ENCODE measurements at regions not wholly inside any gene's neighbourhood (a gene's known extent, or its start where the extent isn't known, plus 50 kb on each side); places are given as distances from the start of the nearest gene placed in this dataset.
A peak's percentile ranks its signal among the peaks of the same experiment; 100 is the strongest.

DNA sequence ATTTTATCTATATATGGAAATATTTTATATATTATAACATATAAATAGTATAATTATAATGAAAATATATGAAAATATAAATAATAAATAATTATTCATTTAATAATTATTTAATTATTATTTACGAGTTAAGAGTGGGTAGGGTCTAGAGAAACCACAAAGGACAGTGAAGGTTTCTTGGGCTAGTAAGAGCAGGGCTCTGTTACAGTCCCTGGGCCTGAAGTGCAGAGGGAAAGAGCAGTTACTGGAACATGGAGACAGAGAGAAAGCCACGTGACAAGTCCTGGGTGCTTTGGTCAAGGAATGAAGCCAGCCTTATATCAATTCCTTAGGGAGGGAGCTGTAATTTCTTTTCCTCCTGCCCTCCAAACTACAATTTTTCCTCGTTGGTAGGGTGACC is 117.2 kb upstream of the OLIG2 start:
- no TSS peak for BruUV-seq (replicated peaks)
- Histone ChIP-seq H2BK5ac (ENCODE audit: low read depth, low read length, poor library complexity, severe bottlenecking) (no peak overlapping the region), H3K4ac (ENCODE audit: low read depth, low read length) (no peak overlapping the region), H2BK120ac (ENCODE audit: low read depth, low read length) (no peak overlapping the region), H3K23ac (ENCODE audit: low read depth, low read length) (no peak overlapping the region), H3K4me3 (ENCODE audit: insufficient read depth, low read depth, low read length) (no peak overlapping the region), H3K36me3 (ENCODE audit: control insufficient read depth, insufficient read depth, low read length) (no peaks in the 10 kb centered on the region), H2BK20ac (ENCODE audit: low read depth, low read length) (no peak overlapping the region), H3K56ac (ENCODE audit: extremely low read depth, insufficient read depth, low read length) (no peak overlapping the region), H3K4me2 (ENCODE audit: low read depth, low read length) (no peak overlapping the region), H3K9me1 (ENCODE audit: insufficient read depth, low read length) (no peaks in the 10 kb centered on the region), H4K91ac (ENCODE audit: insufficient read depth, low read depth, low read length) (no peak overlapping the region), H2AK5ac (ENCODE audit: low read depth, low read length) (no peak overlapping the region), H3K14ac (replicated peaks; ENCODE audit: low read depth, low read length) (no peak overlapping the region), H4K5ac (ENCODE audit: low read depth, low read length) (no peak overlapping the region), H3K27me3 (ENCODE audit: control insufficient read depth, insufficient read depth, low read length) (peaks cover 3% of the 10 kb centered on the region), H3K4me1 (ENCODE audit: control insufficient read depth, insufficient read depth, low read length) (no peaks in the 10 kb centered on the region), H4K8ac (ENCODE audit: low read depth in 2 of 2, low read length in 2 of 2) (no peak overlapping the region), H3K18ac (ENCODE audit: low read depth, low read length) (no peak overlapping the region), H3K79me1 (ENCODE audit: low read depth in 1 of 2, low read length in 2 of 2) (no peaks in the 10 kb centered on the region), H4K20me1 (ENCODE audit: insufficient read depth, low read length) (no peaks in the 10 kb centered on the region), H2AFZ (replicated peaks; ENCODE audit: low read length, poor library complexity) (no peak overlapping the region), H3K27ac (ENCODE audit: insufficient read depth, low read length) (no peak overlapping the region), H3K9me3 (ENCODE audit: control insufficient read depth, insufficient read depth, low read length) (no peaks in the 10 kb centered on the region), H3K9ac (ENCODE audit: low read depth, low read length) (no peak overlapping the region), H2BK15ac (ENCODE audit: low read depth, low read length) (no peak overlapping the region), H2AK9ac (replicated peaks; ENCODE audit: low read depth, low read length, poor library complexity) (peak overlapping the region; percentile 24)
- TF ChIP-seq MAFK (IDR thresholded peaks at IDR 0.05; ENCODE audit: low read depth, low read length), result no peak
- TF ChIP-seq NFE2L2 (IDR thresholded peaks at IDR 0.05; ENCODE audit: low read depth, low read length), result no peak
- TF ChIP-seq POLR2A (IDR thresholded peaks at IDR 0.05; ENCODE audit: low read depth, low read length), result no peak
- no peak for TF ChIP-seq BHLHE40 (IDR thresholded peaks at IDR 0.05; ENCODE audit: low read depth, low read length)
- TF ChIP-seq MXI1 (IDR thresholded peaks at IDR 0.05; ENCODE audit: borderline replicate concordance, low read depth, low read length), result no peak
- TF ChIP-seq, protein P1, sequence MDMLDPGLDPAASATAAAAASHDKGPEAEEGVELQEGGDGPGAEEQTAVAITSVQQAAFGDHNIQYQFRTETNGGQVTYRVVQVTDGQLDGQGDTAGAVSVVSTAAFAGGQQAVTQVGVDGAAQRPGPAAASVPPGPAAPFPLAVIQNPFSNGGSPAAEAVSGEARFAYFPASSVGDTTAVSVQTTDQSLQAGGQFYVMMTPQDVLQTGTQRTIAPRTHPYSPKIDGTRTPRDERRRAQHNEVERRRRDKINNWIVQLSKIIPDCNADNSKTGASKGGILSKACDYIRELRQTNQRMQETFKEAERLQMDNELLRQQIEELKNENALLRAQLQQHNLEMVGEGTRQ (IDR thresholded peaks at IDR 0.05; ENCODE audit: low read depth, low read length), result no peak
- TF ChIP-seq CHD1 (IDR thresholded peaks at IDR 0.05; ENCODE audit: low read depth, low read length), result no peak
- no peak for TF ChIP-seq RAD21 (IDR thresholded peaks at IDR 0.05; ENCODE audit: low read length)
- TF ChIP-seq, protein P2, sequence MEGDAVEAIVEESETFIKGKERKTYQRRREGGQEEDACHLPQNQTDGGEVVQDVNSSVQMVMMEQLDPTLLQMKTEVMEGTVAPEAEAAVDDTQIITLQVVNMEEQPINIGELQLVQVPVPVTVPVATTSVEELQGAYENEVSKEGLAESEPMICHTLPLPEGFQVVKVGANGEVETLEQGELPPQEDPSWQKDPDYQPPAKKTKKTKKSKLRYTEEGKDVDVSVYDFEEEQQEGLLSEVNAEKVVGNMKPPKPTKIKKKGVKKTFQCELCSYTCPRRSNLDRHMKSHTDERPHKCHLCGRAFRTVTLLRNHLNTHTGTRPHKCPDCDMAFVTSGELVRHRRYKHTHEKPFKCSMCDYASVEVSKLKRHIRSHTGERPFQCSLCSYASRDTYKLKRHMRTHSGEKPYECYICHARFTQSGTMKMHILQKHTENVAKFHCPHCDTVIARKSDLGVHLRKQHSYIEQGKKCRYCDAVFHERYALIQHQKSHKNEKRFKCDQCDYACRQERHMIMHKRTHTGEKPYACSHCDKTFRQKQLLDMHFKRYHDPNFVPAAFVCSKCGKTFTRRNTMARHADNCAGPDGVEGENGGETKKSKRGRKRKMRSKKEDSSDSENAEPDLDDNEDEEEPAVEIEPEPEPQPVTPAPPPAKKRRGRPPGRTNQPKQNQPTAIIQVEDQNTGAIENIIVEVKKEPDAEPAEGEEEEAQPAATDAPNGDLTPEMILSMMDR (conservative IDR thresholded peaks at IDR 0.05; ENCODE audit: low read depth, low read length), result no peak
- no CpG with 5 or more reads among the region's 3 CpGs for WGBS, 2 experiments (ENCODE audit: extremely low coverage in 2 of 2, insufficient read length in 1 of 2)
- DNase-seq (no peak), ATAC-seq (ENCODE audit: low read depth) (no peak)
- CTCF ChIA-PET, result no interaction called here
- POLR2A ChIA-PET (ENCODE audit: unreplicated experiment), result no interaction called here
- dilution Hi-C loops (cut with HindIII; ENCODE audit: low sequenced_read_pairs, unreplicated experiment), result no loop called here
- intact Hi-C loops (cut with micrococcal nuclease), result no loop called here
- in situ Hi-C loops (cut with MboI; ENCODE audit: low sequenced_read_pairs), result no loop called here

All from IMR-90 (cell line).